ENCODE measurements at regions not wholly inside any gene's neighbourhood (a gene's known extent, or its start where the extent isn't known, plus 50 kb on each side); places are given as distances from the start of the nearest gene placed in this dataset.

GRCh38 chr2:236711440-236711839 lies 141.8 kb downstream of the ACKR3 start:
- H3K27ac Mint-ChIP-seq: peak overlapping the region in 1 of 3 donors; percentile 46
- H3K4me1 Mint-ChIP-seq: peaks cover 0 to 2% (median 0%) of the 10 kb centered on the region in 4 donors
- peaks cover 0 to 3% (median 0%) of the 10 kb centered on the region in 7 donors for H3K9me3 Mint-ChIP-seq
- Histone ChIP-seq H3K4me1 (ENCODE audit: control insufficient read depth, insufficient read depth, low read length, poor library complexity, severe bottlenecking) (no peaks in the 10 kb centered on the region), H3K27me3 (ENCODE audit: control insufficient read depth, insufficient read depth, low read length) (no peaks in the 10 kb centered on the region), H3K9me3 (ENCODE audit: control insufficient read depth in 2 of 2, low read length in 2 of 2) (no peaks in the 10 kb centered on the region), H3K36me3 (ENCODE audit: control insufficient read depth, insufficient read depth, low read length) (no peaks in the 10 kb centered on the region), H3K4me3 (ENCODE audit: low read depth, low read length) (no peak overlapping the region), H3K27ac (ENCODE audit: insufficient read depth, low read length, poor library complexity, severe bottlenecking) (no peak overlapping the region)
- H3K27me3 Mint-ChIP-seq: peaks cover 10% of the 10 kb centered on the region
- H3K4me3 Mint-ChIP-seq: no peak overlapping the region
- DNase-seq (peak in 1 of 3 donors; percentile 62), ATAC-seq (ENCODE audit: low read depth in 2 of 2) (no peak)
- no peaks in the 10 kb centered on the region for H3K36me3 Mint-ChIP-seq

GRCh38 chr2:236712304-236712703 lies 142.7 kb downstream of the ACKR3 start:
- Histone ChIP-seq H3K27ac (ENCODE audit: insufficient read depth, low read length, poor library complexity, severe bottlenecking) (no peak overlapping the region), H3K4me1 (ENCODE audit: control insufficient read depth, insufficient read depth, low read length, poor library complexity, severe bottlenecking) (no peaks in the 10 kb centered on the region), H3K4me3 (ENCODE audit: low read depth, low read length) (no peak overlapping the region), H3K36me3 (ENCODE audit: control insufficient read depth, insufficient read depth, low read length) (no peaks in the 10 kb centered on the region), H3K27me3 (ENCODE audit: control insufficient read depth, insufficient read depth, low read length) (no peaks in the 10 kb centered on the region), H3K9me3 (ENCODE audit: control insufficient read depth in 2 of 2, low read length in 2 of 2) (no peaks in the 10 kb centered on the region)
- Mint-ChIP-seq H3K27ac (no peak overlapping the region), H3K4me3 (no peak overlapping the region), H3K36me3 (no peaks in the 10 kb centered on the region), H3K27me3 (peaks cover 12% of the 10 kb centered on the region), H3K9me3 (peaks cover 0 to 2% (median 0%) of the 10 kb centered on the region in 7 donors), H3K4me1 (peaks cover 0 to 2% (median 0%) of the 10 kb centered on the region in 4 donors)
- ATAC-seq (ENCODE audit: low read depth in 2 of 2) (no peak), DNase-seq (no peak)

GRCh38 chr2:236712961-236713673 lies 143.5 kb downstream of the ACKR3 start:
- no peaks in the 10 kb centered on the region for H3K4me1 ChIP-seq (ENCODE audit: control insufficient read depth, insufficient read depth, low read length, poor library complexity, severe bottlenecking)
- ATAC-seq (ENCODE audit: low read depth in 2 of 2): no peak
- H3K9me3 ChIP-seq (ENCODE audit: control insufficient read depth in 2 of 2, low read length in 2 of 2): no peaks in the 10 kb centered on the region
- H3K4me3 ChIP-seq (ENCODE audit: low read depth, low read length): no peak overlapping the region
- no peak overlapping the region for H3K27ac ChIP-seq (ENCODE audit: insufficient read depth, low read length, poor library complexity, severe bottlenecking)
- DNase-seq: no peak
- H3K4me3 Mint-ChIP-seq: no peak overlapping the region
- H3K9me3 Mint-ChIP-seq: peaks cover 0 to 2% (median 0%) of the 10 kb centered on the region in 7 donors
- no peaks in the 10 kb centered on the region for H3K36me3 Mint-ChIP-seq
- H3K27ac Mint-ChIP-seq: no peak overlapping the region
- no peaks in the 10 kb centered on the region for H3K36me3 ChIP-seq (ENCODE audit: control insufficient read depth, insufficient read depth, low read length)
- H3K4me1 Mint-ChIP-seq: peaks cover 0 to 2% (median 0%) of the 10 kb centered on the region in 4 donors
- peaks cover 12% of the 10 kb centered on the region for H3K27me3 Mint-ChIP-seq
- no peaks in the 10 kb centered on the region for H3K27me3 ChIP-seq (ENCODE audit: control insufficient read depth, insufficient read depth, low read length)

- no peak for ATAC-seq (ENCODE audit: low read depth in 2 of 2)
- H3K4me3 ChIP-seq (ENCODE audit: low read depth, low read length): no peak overlapping the region
- Mint-ChIP-seq H3K4me1 (no peaks in the 10 kb centered on the region), H3K36me3 (no peaks in the 10 kb centered on the region), H3K27ac (no peak overlapping the region), H3K27me3 (peaks cover 12% of the 10 kb centered on the region), H3K4me3 (no peak overlapping the region), H3K9me3 (peaks cover 0 to 2% (median 0%) of the 10 kb centered on the region in 7 donors)
- no peaks in the 10 kb centered on the region for H3K4me1 ChIP-seq (ENCODE audit: control insufficient read depth, insufficient read depth, low read length, poor library complexity, severe bottlenecking)
- H3K36me3 ChIP-seq (ENCODE audit: control insufficient read depth, insufficient read depth, low read length): no peaks in the 10 kb centered on the region
- no peaks in the 10 kb centered on the region for H3K9me3 ChIP-seq (ENCODE audit: control insufficient read depth in 2 of 2, low read length in 2 of 2)
- no peaks in the 10 kb centered on the region for H3K27me3 ChIP-seq (ENCODE audit: control insufficient read depth, insufficient read depth, low read length)
- no peak for DNase-seq
- H3K27ac ChIP-seq (ENCODE audit: insufficient read depth, low read length, poor library complexity, severe bottlenecking): no peak overlapping the region
These were observed 144.5 kb downstream of the ACKR3 start for GRCh38 chr2:236714080-236714479.

GRCh38 chr2:236715077-236715476 lies 145.5 kb downstream of the ACKR3 start:
- Histone ChIP-seq H3K36me3 (ENCODE audit: control insufficient read depth, insufficient read depth, low read length) (no peaks in the 10 kb centered on the region), H3K4me3 (ENCODE audit: low read depth, low read length) (no peak overlapping the region), H3K4me1 (ENCODE audit: control insufficient read depth, insufficient read depth, low read length, poor library complexity, severe bottlenecking) (no peaks in the 10 kb centered on the region), H3K27me3 (ENCODE audit: control insufficient read depth, insufficient read depth, low read length) (no peaks in the 10 kb centered on the region), H3K27ac (ENCODE audit: insufficient read depth, low read length, poor library complexity, severe bottlenecking) (no peak overlapping the region), H3K9me3 (ENCODE audit: control insufficient read depth in 2 of 2, low read length in 2 of 2) (no peaks in the 10 kb centered on the region)
- DNase-seq: no peak
- no peak for ATAC-seq (ENCODE audit: low read depth in 2 of 2)
- peaks cover 12% of the 10 kb centered on the region for H3K27me3 Mint-ChIP-seq
- no peak overlapping the region for H3K4me3 Mint-ChIP-seq
- no peaks in the 10 kb centered on the region for H3K4me1 Mint-ChIP-seq
- H3K27ac Mint-ChIP-seq: no peak overlapping the region
- no peaks in the 10 kb centered on the region for H3K36me3 Mint-ChIP-seq
- H3K9me3 Mint-ChIP-seq: peaks cover 0 to 2% (median 0%) of the 10 kb centered on the region in 7 donors

GRCh38 chr2:236715491-236715961 lies 145.9 kb downstream of the ACKR3 start:
- H3K27me3 Mint-ChIP-seq: peaks cover 12% of the 10 kb centered on the region
- no peaks in the 10 kb centered on the region for H3K36me3 Mint-ChIP-seq

GRCh38 chr2:236717120-236717519 lies 147.5 kb downstream of the ACKR3 start:
- H3K9me3 ChIP-seq (ENCODE audit: control insufficient read depth in 2 of 2, low read length in 2 of 2): no peaks in the 10 kb centered on the region
- no peak overlapping the region for H3K4me3 Mint-ChIP-seq
- H3K36me3 ChIP-seq (ENCODE audit: control insufficient read depth, insufficient read depth, low read length): no peaks in the 10 kb centered on the region
- H3K4me3 ChIP-seq (ENCODE audit: low read depth, low read length): no peak overlapping the region
- ATAC-seq (ENCODE audit: low read depth in 2 of 2) (no peak), DNase-seq (no peak)
- H3K27me3 ChIP-seq (ENCODE audit: control insufficient read depth, insufficient read depth, low read length): no peaks in the 10 kb centered on the region
- H3K27ac ChIP-seq (ENCODE audit: insufficient read depth, low read length, poor library complexity, severe bottlenecking): no peak overlapping the region
- H3K4me1 Mint-ChIP-seq: no peaks in the 10 kb centered on the region
- no peak overlapping the region for H3K27ac Mint-ChIP-seq
- no peaks in the 10 kb centered on the region for H3K36me3 Mint-ChIP-seq
- no peaks in the 10 kb centered on the region for H3K4me1 ChIP-seq (ENCODE audit: control insufficient read depth, insufficient read depth, low read length, poor library complexity, severe bottlenecking)
- peaks cover 12% of the 10 kb centered on the region for H3K27me3 Mint-ChIP-seq
- peaks cover 0 to 2% (median 0%) of the 10 kb centered on the region in 7 donors for H3K9me3 Mint-ChIP-seq

More at GRCh38 chr2:236715491-236715961, 145.9 kb downstream of the ACKR3 start:
- no peaks in the 10 kb centered on the region for H3K4me1 ChIP-seq (ENCODE audit: control insufficient read depth, insufficient read depth, low read length, poor library complexity, severe bottlenecking)
- Mint-ChIP-seq H3K27ac (no peak overlapping the region), H3K4me3 (no peak overlapping the region), H3K9me3 (peaks cover 0 to 2% (median 0%) of the 10 kb centered on the region in 7 donors), H3K4me1 (no peaks in the 10 kb centered on the region)
- no peak for DNase-seq
- no peaks in the 10 kb centered on the region for H3K36me3 ChIP-seq (ENCODE audit: control insufficient read depth, insufficient read depth, low read length)
- H3K9me3 ChIP-seq (ENCODE audit: control insufficient read depth in 2 of 2, low read length in 2 of 2): no peaks in the 10 kb centered on the region
- no peak overlapping the region for H3K4me3 ChIP-seq (ENCODE audit: low read depth, low read length)
- no peak overlapping the region for H3K27ac ChIP-seq (ENCODE audit: insufficient read depth, low read length, poor library complexity, severe bottlenecking)
- ATAC-seq (ENCODE audit: low read depth in 2 of 2): no peak
- no peaks in the 10 kb centered on the region for H3K27me3 ChIP-seq (ENCODE audit: control insufficient read depth, insufficient read depth, low read length)

- H3K36me3 ChIP-seq (ENCODE audit: control insufficient read depth, insufficient read depth, low read length): no peaks in the 10 kb centered on the region
- H3K4me1 ChIP-seq (ENCODE audit: control insufficient read depth, insufficient read depth, low read length, poor library complexity, severe bottlenecking): no peaks in the 10 kb centered on the region
- Mint-ChIP-seq H3K9me3 (peaks cover 0 to 2% (median 0%) of the 10 kb centered on the region in 7 donors), H3K4me3 (no peak overlapping the region), H3K27me3 (peaks cover 12% of the 10 kb centered on the region), H3K36me3 (no peaks in the 10 kb centered on the region), H3K27ac (no peak overlapping the region), H3K4me1 (no peaks in the 10 kb centered on the region)
- no peak overlapping the region for H3K4me3 ChIP-seq (ENCODE audit: low read depth, low read length)
- DNase-seq (no peak), ATAC-seq (ENCODE audit: low read depth in 2 of 2) (no peak)
- no peaks in the 10 kb centered on the region for H3K9me3 ChIP-seq (ENCODE audit: control insufficient read depth in 2 of 2, low read length in 2 of 2)
- H3K27ac ChIP-seq (ENCODE audit: insufficient read depth, low read length, poor library complexity, severe bottlenecking): no peak overlapping the region
- no peaks in the 10 kb centered on the region for H3K27me3 ChIP-seq (ENCODE audit: control insufficient read depth, insufficient read depth, low read length)
These were observed 148.1 kb downstream of the ACKR3 start for GRCh38 chr2:236717729-236718128.

All from CD4-positive, CD25-positive, alpha-beta regulatory T cell (primary cell).